ENCODE measurements at regions not wholly inside any gene's neighbourhood (a gene's known extent, or its start where the extent isn't known, plus 50 kb on each side); places are given as distances from the start of the nearest gene placed in this dataset.

DNA sequence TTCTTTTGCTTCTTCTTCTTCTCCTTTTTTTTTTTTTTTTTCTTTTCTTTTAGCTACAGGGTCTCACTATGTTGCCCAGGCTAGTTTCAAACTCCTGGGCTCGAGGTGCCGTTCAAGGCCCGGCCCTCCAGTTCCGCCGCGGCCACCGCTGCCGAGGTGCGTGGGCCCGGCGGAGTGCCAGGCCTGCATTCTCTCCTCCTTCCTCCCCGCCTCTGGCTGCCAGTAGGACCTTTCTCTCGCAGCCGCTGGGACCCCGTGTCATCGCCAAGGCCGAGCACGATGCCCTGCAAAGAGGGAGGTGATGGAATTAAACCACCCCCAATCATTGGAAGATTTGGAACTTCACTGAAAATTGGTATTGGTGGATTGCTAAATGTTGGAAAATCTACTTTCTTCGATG lies 195.8 kb downstream of the CDRT15L2 start:
- TF ChIP-seq, protein P1, sequence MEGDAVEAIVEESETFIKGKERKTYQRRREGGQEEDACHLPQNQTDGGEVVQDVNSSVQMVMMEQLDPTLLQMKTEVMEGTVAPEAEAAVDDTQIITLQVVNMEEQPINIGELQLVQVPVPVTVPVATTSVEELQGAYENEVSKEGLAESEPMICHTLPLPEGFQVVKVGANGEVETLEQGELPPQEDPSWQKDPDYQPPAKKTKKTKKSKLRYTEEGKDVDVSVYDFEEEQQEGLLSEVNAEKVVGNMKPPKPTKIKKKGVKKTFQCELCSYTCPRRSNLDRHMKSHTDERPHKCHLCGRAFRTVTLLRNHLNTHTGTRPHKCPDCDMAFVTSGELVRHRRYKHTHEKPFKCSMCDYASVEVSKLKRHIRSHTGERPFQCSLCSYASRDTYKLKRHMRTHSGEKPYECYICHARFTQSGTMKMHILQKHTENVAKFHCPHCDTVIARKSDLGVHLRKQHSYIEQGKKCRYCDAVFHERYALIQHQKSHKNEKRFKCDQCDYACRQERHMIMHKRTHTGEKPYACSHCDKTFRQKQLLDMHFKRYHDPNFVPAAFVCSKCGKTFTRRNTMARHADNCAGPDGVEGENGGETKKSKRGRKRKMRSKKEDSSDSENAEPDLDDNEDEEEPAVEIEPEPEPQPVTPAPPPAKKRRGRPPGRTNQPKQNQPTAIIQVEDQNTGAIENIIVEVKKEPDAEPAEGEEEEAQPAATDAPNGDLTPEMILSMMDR (IDR thresholded peaks at IDR 0.05), result no peak
- TF ChIP-seq POLR2A (IDR thresholded peaks at IDR 0.05) (no peak), POLR2AphosphoS5 (IDR thresholded peaks at IDR 0.05) (no peak)

Measured in breast epithelium (tissue), 3 donors.